Fibroblast of lung (primary cell): ENCODE measurements at regions not wholly inside any gene's neighbourhood (a gene's known extent, or its start where the extent isn't known, plus 50 kb on each side); places are given as distances from the start of the nearest gene placed in this dataset.

Experiments
- CTCF ChIP-seq, 2 donors: IDR thresholded peaks in 1 of 2; conservative IDR thresholded peaks in 1 of 2; 1 replicate in 1 of 2; 2 replicates in 1 of 2; pipeline ENCODE4 v1.5.1; 2011 to 2012; ENCODE audit warnings: low read length in 2 of 2, control low read depth in 1 of 2, inconsistent platforms in 1 of 2, low read depth in 1 of 2, mild to moderate bottlenecking in 1 of 2
- EZH2 ChIP-seq: IDR thresholded peaks from 2 replicates; pipeline ENCODE4 v1.5.1; 2012; ENCODE audit warnings: low read length, control low read depth, mild to moderate bottlenecking; ENCODE audit errors: missing control alignments

GRCh38 chr22:49392841-49393510 is 434.7 kb downstream of the BRD1 start:
- TF ChIP-seq CTCF (conservative IDR thresholded peaks at IDR 0.05 in 1 of 2, IDR thresholded peaks at IDR 0.05 in 1 of 2; ENCODE audit: low read depth in 1 of 2, low read length in 2 of 2) (no peak), EZH2 (no peak)
